HCT116 (cell line): ENCODE measurements at regions not wholly inside any gene's neighbourhood (a gene's known extent, or its start where the extent isn't known, plus 50 kb on each side); places are given as distances from the start of the nearest gene placed in this dataset.

ENCODE experiments used
- ATAC-seq: fragments of 200-7000 bp; cut with Tn5 transposase; 2 replicates; pipeline ENCODE4 v1.9.1; 2020; ENCODE audit warnings: mild to moderate bottlenecking, moderate library complexity
- BruUV-seq: library from RNA; stranded (reverse); fragments of 400-500 nt; replicated peaks from 2 replicates; lab custom pipeline; 2021; lab: Mats Ljungman, UMichigan
- CTCF ChIA-PET: fragments of 300-600 bp; sonication (Branson Sonifier 250); formaldehyde crosslinking; loops from one replicate; lab custom pipeline; 2021; ENCODE audit warnings: antibody characterized with exemption; lab: Charles Lee
- POLR2A ChIA-PET: fragments of 300-600, 350-600 bp; sonication (Branson Sonifier 250); formaldehyde crosslinking; loops from one replicate; lab custom pipeline; 2021; ENCODE audit warnings: antibody characterized with exemption; lab: Charles Lee
- RAD21 ChIA-PET, 2 experiments: fragments of 300-600 bp; sonication (Branson Sonifier 250); formaldehyde crosslinking; loops; one replicate each; lab custom pipeline; 2023; ENCODE audit warnings: low total read pairs in 2 of 2; ENCODE audit not compliant: uncharacterized antibody in 2 of 2, unreplicated experiment in 2 of 2, low non-redundant PET in 1 of 2; lab: Charles Lee
- DNase-seq: peaks from one replicate; pipeline ENCODE4 v3.0.0-alpha.2; 2010; ENCODE audit warnings: low read depth, low spot score
- H2AFZ ChIP-seq: fragments of 200-600 bp; shearing (Covaris generic), sonication (generic); 2 replicates; pipeline ENCODE4 v1.6.1; 2017; ENCODE audit warnings: low read depth, mixed run types, mixed read lengths, antibody characterized with exemption, low read length; ENCODE audit not compliant: poor library complexity, severe bottlenecking
- H3K27ac ChIP-seq: 2 replicates; pipeline ENCODE4 v1.5.1; 2012; ENCODE audit warnings: low read depth, low read length
- H3K27me3 ChIP-seq: fragments of 200-600 bp; sonication (generic); 2 replicates; pipeline ENCODE4 v1.6.1; 2016; ENCODE audit warnings: mixed run types, low read length, mixed read lengths; ENCODE audit not compliant: insufficient read depth
- H3K36me3 ChIP-seq, 2 experiments: fragments of 200-500 bp in 1 of 2; fragments of 200-600 bp in 1 of 2; sonication (Bioruptor generic) in 1 of 2; sonication (generic) in 1 of 2; 2 replicates each; pipeline versions ENCODE4 v1.5.1 to v1.6.1; 2014 to 2016; ENCODE audit warnings: low read length in 2 of 2, inconsistent platforms in 1 of 2, mixed read lengths in 1 of 2, mixed run types in 1 of 2; ENCODE audit not compliant: insufficient read depth in 2 of 2, control insufficient read depth in 1 of 2
- H3K4me1 ChIP-seq, 2 experiments: fragments of 200-600 bp in 1 of 2; sonication (generic) in 1 of 2; 2 replicates each; pipeline versions ENCODE4 v1.5.1 to v1.6.1; 2012 to 2017; ENCODE audit warnings: low read length in 2 of 2, inconsistent platforms in 1 of 2, mild to moderate bottlenecking in 1 of 2, mixed read lengths in 1 of 2, mixed run types in 1 of 2, moderate library complexity in 1 of 2; ENCODE audit not compliant: insufficient read depth in 2 of 2, control insufficient read depth in 1 of 2
- H3K4me2 ChIP-seq: fragments of 200-600 bp; sonication (generic); 2 replicates; pipeline ENCODE4 v1.6.1; 2017; ENCODE audit warnings: mixed run types, low read length, mixed read lengths
- H3K4me3 ChIP-seq, 2 experiments: fragments of 200-600 bp in 1 of 2; sonication (generic) in 1 of 2; replicated peaks in 1 of 2; 2 replicates each; pipeline ENCODE4 v1.5.1; 2011 to 2016; ENCODE audit warnings: low read length in 2 of 2, control low read depth in 1 of 2, low read depth in 1 of 2, mild to moderate bottlenecking in 1 of 2, mixed read lengths in 1 of 2, mixed run types in 1 of 2
- H3K79me2 ChIP-seq: fragments of 200-600 bp; sonication (generic); 2 replicates; pipeline ENCODE4 v1.6.1; 2017; ENCODE audit warnings: mild to moderate bottlenecking, mixed run types, low read length, moderate library complexity, mixed read lengths; ENCODE audit not compliant: insufficient read depth
- H3K9ac ChIP-seq: fragments of 200-600 bp; sonication (generic); 2 replicates; pipeline ENCODE4 v1.6.1; 2016; ENCODE audit warnings: low read length, mixed read lengths
- H3K9me2 ChIP-seq: fragments of 200-600 bp; sonication (generic), shearing (Covaris generic); 2 replicates; pipeline ENCODE4 v1.6.1; 2017; ENCODE audit warnings: mixed run types, mild to moderate bottlenecking, moderate library complexity; ENCODE audit not compliant: insufficient read depth
- H3K9me3 ChIP-seq, 2 experiments: fragments of 200-500 bp in 1 of 2; fragments of 200-600 bp in 1 of 2; sonication (Bioruptor generic) in 1 of 2; sonication (generic) in 1 of 2; 2 replicates each; pipeline ENCODE4 v1.6.1; 2014 to 2017; ENCODE audit warnings: low read length in 2 of 2, mixed read lengths in 2 of 2, inconsistent platforms in 1 of 2, low read depth in 1 of 2, mild to moderate bottlenecking in 1 of 2, mixed run types in 1 of 2, moderate library complexity in 1 of 2; ENCODE audit not compliant: control insufficient read depth in 1 of 2, insufficient read depth in 1 of 2
- H4K20me1 ChIP-seq: fragments of 200-600 bp; sonication (generic), shearing (Covaris generic); 2 replicates; pipeline ENCODE4 v1.6.1; 2017; ENCODE audit warnings: mixed run types, mild to moderate bottlenecking, moderate library complexity; ENCODE audit not compliant: insufficient read depth
- ATF3 ChIP-seq: IDR thresholded peaks from 2 replicates; pipeline ENCODE4 v1.6.1; 2012
- CBX3 ChIP-seq: IDR thresholded peaks from 2 replicates; pipeline ENCODE4 v1.6.1; 2012; ENCODE audit warnings: low read depth
- CTCF ChIP-seq, 3 experiments: fragments of 200-600 bp in 1 of 3; sonication (generic) in 1 of 3; IDR thresholded peaks in 2 of 3; conservative IDR thresholded peaks in 1 of 3; 2 replicates each; pipeline ENCODE4 v1.5.1; 2012 to 2017; ENCODE audit warnings: low read depth in 2 of 3, low read length in 2 of 3, antibody characterized with exemption in 1 of 3, borderline replicate concordance in 1 of 3, control low read depth in 1 of 3, mild to moderate bottlenecking in 1 of 3, mixed read lengths in 1 of 3, mixed run types in 1 of 3, moderate library complexity in 1 of 3; ENCODE audit not compliant: insufficient read depth in 1 of 3
- EGR1 ChIP-seq: IDR thresholded peaks from 2 replicates; pipeline ENCODE4 v1.6.1; 2012; ENCODE audit warnings: low read depth
- EZH2 ChIP-seq: fragments of 200-600 bp; sonication (generic); IDR thresholded peaks from 2 replicates; pipeline ENCODE4 v1.6.1; 2017; ENCODE audit warnings: antibody characterized with exemption, mixed run types
- EZH2phosphoT487 ChIP-seq: fragments of 200-600 bp; IDR thresholded peaks from 2 replicates; pipeline ENCODE4 v1.6.1; 2018; ENCODE audit warnings: antibody characterized with exemption, borderline replicate concordance
- FOSL1 ChIP-seq: IDR thresholded peaks from 2 replicates; pipeline ENCODE4 v1.6.1; 2012; ENCODE audit warnings: low read depth
- JUND ChIP-seq: IDR thresholded peaks from 2 replicates; pipeline ENCODE4 v1.6.1; 2012
- MAX ChIP-seq: IDR thresholded peaks from 2 replicates; pipeline ENCODE4 v1.6.1; 2012
- POLR2AphosphoS5 ChIP-seq: IDR thresholded peaks from 2 replicates; pipeline ENCODE4 v1.6.1; 2011; ENCODE audit warnings: mild to moderate bottlenecking, low read depth, low read length, moderate library complexity
- RAD21 ChIP-seq: IDR thresholded peaks from 2 replicates; pipeline ENCODE4 v1.6.1; 2012; ENCODE audit warnings: low read depth, mild to moderate bottlenecking
- REST ChIP-seq: IDR thresholded peaks from 2 replicates; pipeline ENCODE4 v1.6.1; 2012; ENCODE audit warnings: low read depth
- SP1 ChIP-seq: IDR thresholded peaks from 2 replicates; pipeline ENCODE4 v1.6.1; 2012; ENCODE audit warnings: low read depth
- SRF ChIP-seq: IDR thresholded peaks from 2 replicates; pipeline ENCODE4 v1.6.1; 2012; ENCODE audit warnings: low read depth
- TCF7L2 ChIP-seq: IDR thresholded peaks from 2 replicates; pipeline ENCODE4 v1.7.0; 2011; ENCODE audit warnings: borderline replicate concordance, inconsistent platforms; ENCODE audit not compliant: insufficient read depth, insufficient read length; ENCODE audit errors: extremely low read depth
- YY1 ChIP-seq: IDR thresholded peaks from 2 replicates; pipeline ENCODE4 v1.6.1; 2011; ENCODE audit warnings: low read length, low read depth, moderate library complexity, mild to moderate bottlenecking; ENCODE audit not compliant: insufficient replicate concordance; ENCODE audit errors: extremely low read depth
- ZBTB33 ChIP-seq: IDR thresholded peaks from 2 replicates; pipeline ENCODE4 v1.6.1; 2011; ENCODE audit warnings: mild to moderate bottlenecking, low read length, moderate library complexity; ENCODE audit not compliant: insufficient replicate concordance; ENCODE audit errors: extremely low read depth
- ZFX ChIP-seq: fragments of 450-650 bp; IDR thresholded peaks from 2 replicates; pipeline ENCODE4 v1.6.1; 2017
- ZNF274 ChIP-seq: fragments of 200-500 bp; sonication (Bioruptor generic); IDR thresholded peaks from 2 replicates; pipeline ENCODE4 v1.6.1; 2014; ENCODE audit warnings: mild to moderate bottlenecking, low read depth, low read length, inconsistent platforms
- intact Hi-C: fragments of 100-400 bp; cut with micrococcal nuclease; formaldehyde crosslinking; loops from 2 replicates; pipeline ENCODE4 v1.10.0; 2022

- DNase-seq, result no peak
- Histone ChIP-seq H3K9me2 (no peaks in the 10 kb centered on the region), H3K27me3 (no peaks in the 10 kb centered on the region), H3K36me3 (no peaks in the 10 kb centered on the region), H3K9me3 (peaks cover 4 to 16% of the 10 kb centered on the region in 2 experiments; a peak in 2 of 4 replicates), H3K9ac (no peak overlapping the region), H3K4me3 (no peak overlapping the region), H3K27ac (no peak overlapping the region), H3K4me1 (no peaks in the 10 kb centered on the region), H2AFZ (no peak overlapping the region), H3K4me2 (no peak overlapping the region), H3K79me2 (no peaks in the 10 kb centered on the region), H4K20me1 (no peaks in the 10 kb centered on the region)
- ChIA-PET RAD21 (no interaction called here), CTCF (no interaction called here), POLR2A (no interaction called here)
- ATAC-seq, result no peak
- BruUV-seq, result no TSS peak
- intact Hi-C loops, result no loop called here
- no peak for TF ChIP-seq ZBTB33
- TF ChIP-seq JUND, result no peak
- no peak for TF ChIP-seq YY1
- no peak for TF ChIP-seq EZH2
- no peak for TF ChIP-seq FOSL1
- TF ChIP-seq REST, result no peak
- no peak for TF ChIP-seq EGR1
- no peak for TF ChIP-seq POLR2AphosphoS5
- no peak for TF ChIP-seq SRF
- no peak for TF ChIP-seq SP1
- TF ChIP-seq RAD21, result no peak
- TF ChIP-seq MAX, result no peak
- no peak for TF ChIP-seq EZH2phosphoT487
- no peak for TF ChIP-seq CBX3
- no peak for TF ChIP-seq CTCF (IDR thresholded peaks at IDR 0.05 in 2 of 3, conservative IDR thresholded peaks at IDR 0.05 in 1 of 3; ENCODE audit: borderline replicate concordance in 1 of 3, insufficient read depth in 1 of 3, low read depth in 2 of 3, low read length in 2 of 3)
- TF ChIP-seq ZFX, result no peak
- no peak for TF ChIP-seq ZNF274
- no peak for TF ChIP-seq ATF3
- no peak for TF ChIP-seq TCF7L2
Measured at GRCh38 chr16:62954144-62955032, 918.1 kb upstream of the CDH8 start.
